Umbilical cord (tissue), 1 donor: ENCODE measurements at regions not wholly inside any gene's neighbourhood (a gene's known extent, or its start where the extent isn't known, plus 50 kb on each side); places are given as distances from the start of the nearest gene placed in this dataset.

ENCODE experiments used
- DNase-seq: peaks from one replicate; pipeline ENCODE4 v3.0.0-alpha.2; 2015; ENCODE audit warnings: low spot score

- peak; percentile 64 for DNase-seq
These were observed 90.6 kb upstream of the NAA20 start for GRCh38 chr20:19926591-19926990.

- no peak for DNase-seq
These were observed 88.7 kb upstream of the NAA20 start for GRCh38 chr20:19928328-19929011.

GRCh38 chr20:19929012-19929360, 88.2 kb upstream of the NAA20 start:
- DNase-seq = no peak

GRCh38 chr20:19929481-19930145, 87.5 kb upstream of the NAA20 start:
- DNase-seq = peak; percentile 48

- no peak for DNase-seq
These were observed 86.7 kb upstream of the NAA20 start for GRCh38 chr20:19930426-19930825.

GRCh38 chr20:19932170-19932667, 84.9 kb upstream of the NAA20 start:
- peak; percentile 76 for DNase-seq

- peak; percentile 69 for DNase-seq
These were observed 82.2 kb upstream of the NAA20 start for GRCh38 chr20:19934792-19935491.

- peak; percentile 82 for DNase-seq
These were observed 81.3 kb upstream of the NAA20 start for GRCh38 chr20:19935842-19936241.

- no peak for DNase-seq
These were observed 80.5 kb upstream of the NAA20 start for GRCh38 chr20:19936466-19937200.

GRCh38 chr20:19937218-19937617, 79.9 kb upstream of the NAA20 start:
- no peak for DNase-seq

GRCh38 chr20:19937651-19938420, 79.3 kb upstream of the NAA20 start:
- DNase-seq = no peak

- DNase-seq = no peak
These were observed 78.6 kb upstream of the NAA20 start for GRCh38 chr20:19938421-19939090.

- DNase-seq = no peak
These were observed 76.1 kb upstream of the NAA20 start for GRCh38 chr20:19940988-19941460.

- DNase-seq = no peak
These were observed 74.6 kb upstream of the NAA20 start for GRCh38 chr20:19942611-19943010.

- no peak for DNase-seq
These were observed 74.1 kb upstream of the NAA20 start for GRCh38 chr20:19943061-19943521.

- DNase-seq = peak; percentile 48
These were observed 72.2 kb upstream of the NAA20 start for GRCh38 chr20:19944772-19945459.

- no peak for DNase-seq
These were observed 71.2 kb upstream of the NAA20 start for GRCh38 chr20:19945732-19946670.

GRCh38 chr20:19947611-19948264, 69.4 kb upstream of the NAA20 start:
- DNase-seq = no peak
